HG03457 (cell line): ENCODE measurements at regions not wholly inside any gene's neighbourhood (a gene's known extent, or its start where the extent isn't known, plus 50 kb on each side); places are given as distances from the start of the nearest gene placed in this dataset.
"Not testable (repeated sequence)": the region's sequence is repeated elsewhere in the genome, so short reads cannot be mapped to it uniquely, and the experiment has no call there.

Experiments
- ATAC-seq: cut with Tn5 transposase; IDR thresholded peaks from one replicate; pipeline ENCODE4 v1.9.1; 2021; ENCODE audit warnings: moderate number of reproducible peaks; ENCODE audit not compliant: unreplicated experiment

DNA sequence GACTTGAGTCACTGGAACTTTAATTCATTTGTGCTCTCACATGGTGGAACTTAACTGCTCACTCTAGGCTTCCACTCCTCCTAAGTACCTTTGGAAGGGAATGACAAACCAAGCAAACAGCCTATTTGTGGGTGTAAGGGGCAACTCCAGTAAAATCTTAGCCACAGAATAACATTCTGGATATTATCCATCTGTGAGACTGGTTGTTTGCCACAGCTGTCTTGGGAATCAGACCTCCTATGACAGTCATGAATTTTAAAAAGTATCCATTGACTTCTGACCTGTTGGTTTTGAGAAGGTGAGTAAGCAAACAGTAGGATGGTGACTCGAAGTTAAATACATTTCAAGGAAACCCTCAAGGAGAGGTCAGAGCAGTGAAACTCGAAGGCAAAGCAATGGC lies 147.3 kb upstream of the CDIN1 start:
- no peak for ATAC-seq

DNA sequence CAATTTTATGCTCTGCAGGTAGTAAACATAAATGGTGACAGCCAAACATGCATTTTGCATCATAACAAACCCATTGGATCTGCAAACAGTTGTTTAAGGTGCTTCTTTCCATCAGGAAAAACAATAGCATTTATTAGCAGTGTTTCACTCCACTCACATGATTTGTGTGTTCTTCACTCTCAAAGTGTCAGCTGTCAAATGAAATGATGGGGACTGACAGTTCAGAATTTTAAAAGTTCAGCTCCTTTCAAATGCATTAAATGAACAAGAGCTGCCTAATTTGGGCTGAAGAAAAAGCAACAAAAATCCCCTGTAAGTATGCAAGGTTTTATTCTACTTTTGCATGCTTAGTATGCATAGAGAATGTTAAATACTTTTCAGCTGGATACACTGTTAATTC lies 145.2 kb upstream of the CDIN1 start:
- no peak for ATAC-seq

DNA sequence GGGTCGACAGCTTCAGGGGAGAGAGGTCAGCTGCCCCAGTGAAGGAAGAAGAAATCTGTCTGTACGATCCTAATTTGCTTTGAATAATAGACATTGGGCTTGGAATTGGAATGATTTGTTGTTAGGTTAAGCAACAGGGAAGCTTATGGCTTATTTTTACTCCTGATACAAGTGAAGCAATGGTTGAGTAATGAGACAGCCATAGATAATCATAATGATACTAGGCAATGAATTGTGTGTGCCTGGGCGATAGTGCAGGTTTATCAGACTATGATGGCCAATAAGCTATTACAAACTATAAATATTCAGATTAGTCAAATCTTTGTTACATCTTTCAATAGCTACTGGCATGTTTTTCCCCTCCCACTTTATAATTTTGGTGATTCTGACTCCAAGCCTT lies 140.9 kb upstream of the CDIN1 start:
- ATAC-seq, result no peak

DNA sequence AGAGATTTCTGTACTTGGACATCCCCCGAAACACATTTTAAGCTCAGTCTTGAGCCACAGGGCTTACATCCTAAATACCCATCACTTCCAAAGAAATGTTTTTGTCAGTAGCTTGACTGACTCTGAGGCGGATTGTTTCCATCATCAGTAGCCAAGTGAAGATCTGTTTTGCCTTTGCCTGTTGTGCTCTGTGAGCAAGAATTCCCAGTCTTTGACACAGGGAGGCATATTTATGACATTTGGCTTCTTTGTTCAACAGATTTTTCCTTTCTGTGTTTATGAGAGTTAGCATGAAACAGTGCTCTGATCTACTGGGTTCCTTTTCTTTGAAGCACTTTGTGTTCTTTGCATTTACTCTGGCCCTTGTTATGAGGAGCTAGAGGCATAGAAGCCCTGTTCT lies 132.1 kb upstream of the CDIN1 start:
- no peak for ATAC-seq

DNA sequence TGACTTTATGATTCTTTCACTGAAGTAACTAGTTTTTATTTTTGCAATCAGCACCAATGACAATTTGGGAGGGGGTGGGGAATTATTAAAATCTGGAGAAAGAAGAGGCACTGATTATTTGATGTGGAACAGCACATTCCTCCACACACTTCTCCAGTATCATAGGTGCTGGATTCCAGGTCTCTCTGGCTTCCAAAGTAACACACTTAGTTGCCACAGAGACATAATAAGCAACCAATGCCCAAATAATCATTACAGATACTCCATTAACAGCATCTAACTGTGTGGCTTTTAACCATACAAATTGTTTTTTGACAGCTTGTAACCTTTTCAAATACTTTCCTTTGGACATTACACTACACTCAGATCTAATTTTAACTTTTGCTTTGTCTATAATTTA lies 131.0 kb upstream of the CDIN1 start:
- ATAC-seq, result no peak

DNA sequence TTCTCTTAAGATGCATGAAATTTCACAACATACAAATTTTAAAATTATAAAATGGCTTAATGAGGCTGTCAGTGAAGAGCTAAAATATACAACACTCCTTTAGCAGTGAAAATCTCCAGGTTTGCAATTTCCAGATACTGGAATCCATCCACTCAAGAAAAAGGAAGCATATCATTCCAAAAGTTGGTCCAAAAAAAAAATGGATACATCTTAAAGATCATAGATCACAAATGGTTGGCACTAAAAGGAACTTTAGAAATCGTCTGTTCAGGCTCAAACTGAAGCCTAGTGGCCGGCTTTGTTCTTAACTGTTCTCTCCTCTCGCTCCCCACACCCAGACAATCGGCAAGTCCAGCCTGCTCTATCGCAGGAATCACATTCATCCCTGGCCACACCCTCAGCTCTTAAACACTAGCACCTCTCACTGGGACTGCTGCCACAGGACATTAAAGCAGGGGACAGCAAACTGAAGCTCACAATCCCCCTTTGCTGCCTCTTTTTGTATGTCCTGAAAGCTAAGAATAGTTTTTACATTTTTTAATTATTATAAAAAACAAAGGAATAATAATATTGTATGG lies 130.3 kb upstream of the CDIN1 start:
- no peak for ATAC-seq

DNA sequence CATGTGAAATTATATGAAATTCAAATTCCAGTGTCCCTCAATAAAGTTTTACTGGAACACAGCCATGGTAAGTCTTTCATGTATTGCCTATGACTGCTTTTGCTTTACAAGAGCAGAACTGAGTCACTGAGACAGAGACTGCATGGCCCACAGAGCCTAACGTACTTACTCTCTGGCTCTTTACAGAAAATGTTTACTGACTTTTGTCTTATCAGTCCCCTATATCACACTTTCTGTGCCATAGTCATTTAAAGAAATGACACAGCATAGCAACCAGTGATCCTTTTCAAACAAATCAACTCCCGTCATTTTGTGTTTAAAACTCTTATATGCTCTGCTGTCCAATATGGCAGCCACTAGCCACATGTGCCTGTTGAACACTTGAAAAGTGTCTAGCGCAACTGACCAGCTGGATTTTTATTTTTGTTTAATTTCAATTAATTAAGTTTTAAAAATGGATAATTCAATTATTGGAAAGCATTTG lies 129.7 kb upstream of the CDIN1 start:
- no peak for ATAC-seq

DNA sequence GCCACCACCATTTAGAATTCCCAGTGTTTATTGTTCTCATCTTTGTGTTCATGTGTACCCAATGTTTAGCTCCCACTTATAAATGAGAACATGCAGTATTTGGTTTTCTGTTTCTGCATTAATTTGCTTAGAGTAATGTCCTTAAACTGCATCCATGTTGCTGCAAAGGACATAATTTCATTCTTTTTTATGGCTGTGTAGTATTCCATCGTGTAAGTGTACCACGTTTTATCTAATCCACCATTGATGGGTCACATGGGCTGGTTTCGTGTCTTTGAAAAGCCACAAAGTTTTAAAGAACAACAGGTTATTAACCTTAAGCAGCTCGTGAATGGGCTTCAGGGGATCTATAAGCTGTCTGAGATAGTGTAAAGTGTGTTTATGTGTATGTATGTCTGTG lies 125.2 kb upstream of the CDIN1 start:
- ATAC-seq, result not testable (repeated sequence)

DNA sequence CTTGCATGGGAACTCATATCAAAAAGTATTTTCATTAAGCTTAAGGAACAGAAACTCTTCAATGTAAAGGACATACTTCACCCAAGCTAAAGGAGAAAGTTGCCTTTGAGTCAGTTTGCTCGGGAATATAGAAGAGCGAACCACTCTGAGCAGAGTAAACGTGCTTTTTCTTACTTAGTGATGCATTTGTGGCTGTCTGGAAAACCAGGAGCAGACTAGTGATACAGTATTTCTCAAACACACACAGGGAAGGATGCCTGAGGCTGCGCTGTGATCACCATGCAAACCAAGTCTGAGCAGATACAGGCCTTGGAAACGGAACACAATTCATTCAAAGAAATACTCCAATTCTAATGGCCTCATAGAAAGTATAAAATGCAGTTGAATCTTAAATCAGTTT lies 121.0 kb upstream of the CDIN1 start:
- ATAC-seq, result no peak

DNA sequence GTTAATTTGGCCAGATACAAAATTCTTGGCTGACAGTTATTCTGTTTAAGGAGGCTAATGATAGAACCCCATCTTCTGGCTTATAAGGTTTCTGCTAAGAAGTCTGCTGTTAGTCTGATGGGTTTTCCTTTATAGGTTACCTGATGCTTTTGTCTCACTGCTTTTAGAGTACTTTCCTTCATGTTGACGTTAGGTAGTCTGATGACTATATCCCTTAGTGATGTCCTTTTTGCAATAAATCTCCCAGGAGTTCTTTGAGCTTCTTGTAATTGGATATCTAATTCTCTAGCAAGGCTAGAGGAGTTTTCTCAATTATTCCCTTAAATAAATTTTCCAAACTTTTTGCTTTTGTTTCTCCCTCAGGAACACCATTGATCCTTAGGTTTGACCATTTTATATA lies 114.1 kb upstream of the CDIN1 start:
- no peak for ATAC-seq

DNA sequence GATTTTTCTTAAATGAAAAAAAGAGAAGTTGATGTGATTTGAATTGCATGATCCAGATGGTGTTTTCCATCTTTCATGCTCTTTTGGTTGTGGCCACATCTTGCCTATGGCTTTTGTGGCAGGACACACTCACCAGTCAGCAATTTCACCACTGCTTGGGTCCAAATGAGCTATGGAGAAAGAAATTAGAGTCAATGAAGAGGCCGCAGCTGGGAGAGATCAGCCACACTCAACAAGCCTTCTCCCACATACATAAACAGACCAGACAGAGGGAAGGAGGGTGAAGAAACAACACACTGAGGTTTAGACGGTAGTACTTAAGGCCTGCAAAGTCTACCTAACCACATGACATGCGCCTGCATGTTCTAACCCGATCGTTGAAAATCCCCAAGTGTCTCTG lies 110.7 kb upstream of the CDIN1 start:
- no peak for ATAC-seq

DNA sequence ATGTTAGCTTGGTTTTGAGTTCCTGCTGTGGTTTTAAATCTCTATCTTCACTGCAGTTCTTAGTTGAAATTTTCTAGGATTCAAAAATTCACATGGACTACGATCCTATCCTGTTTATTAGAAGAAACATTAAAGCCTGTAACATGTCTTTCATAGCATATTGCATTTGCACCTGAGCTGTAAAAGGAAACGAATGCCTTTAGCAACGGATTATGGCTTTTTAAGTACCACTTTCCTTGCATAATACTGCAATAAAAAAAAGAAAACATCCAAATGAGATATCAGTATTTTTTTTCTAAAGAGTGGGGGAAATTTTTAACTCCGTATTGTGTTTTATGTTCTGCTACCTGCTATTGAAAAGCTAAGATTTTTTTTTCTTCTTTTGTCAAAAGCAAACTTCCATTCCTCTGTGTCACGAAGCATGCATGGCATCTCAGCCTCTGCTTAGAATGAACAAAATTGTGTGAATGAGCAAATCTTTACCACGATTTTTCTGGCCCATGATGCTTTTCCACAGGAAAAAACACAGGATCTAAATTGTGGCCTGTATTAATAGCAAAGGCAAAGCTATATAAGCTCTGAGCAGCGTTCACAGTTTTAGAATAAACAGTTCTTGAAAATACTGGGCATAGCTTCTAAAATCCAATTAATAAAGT lies 110.0 kb upstream of the CDIN1 start:
- ATAC-seq, result no peak

DNA sequence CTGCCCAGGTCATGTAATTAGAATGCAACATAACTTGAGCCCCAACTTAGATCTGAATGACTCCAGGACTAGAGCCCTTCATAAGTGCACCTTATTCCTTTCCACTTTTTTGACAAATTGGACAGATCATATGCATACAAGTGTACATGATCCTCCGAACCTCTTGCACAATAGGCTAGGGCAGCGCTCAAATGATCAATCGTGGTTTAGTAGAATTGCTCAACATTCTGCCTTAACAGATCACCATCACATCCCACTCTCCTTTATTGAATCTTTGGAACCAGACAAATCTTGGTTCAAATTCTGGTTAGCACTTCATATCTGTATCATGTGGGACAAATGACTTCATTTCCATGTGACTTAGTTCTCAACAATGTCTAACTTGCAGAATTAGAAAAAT lies 106.8 kb upstream of the CDIN1 start:
- no peak for ATAC-seq

DNA sequence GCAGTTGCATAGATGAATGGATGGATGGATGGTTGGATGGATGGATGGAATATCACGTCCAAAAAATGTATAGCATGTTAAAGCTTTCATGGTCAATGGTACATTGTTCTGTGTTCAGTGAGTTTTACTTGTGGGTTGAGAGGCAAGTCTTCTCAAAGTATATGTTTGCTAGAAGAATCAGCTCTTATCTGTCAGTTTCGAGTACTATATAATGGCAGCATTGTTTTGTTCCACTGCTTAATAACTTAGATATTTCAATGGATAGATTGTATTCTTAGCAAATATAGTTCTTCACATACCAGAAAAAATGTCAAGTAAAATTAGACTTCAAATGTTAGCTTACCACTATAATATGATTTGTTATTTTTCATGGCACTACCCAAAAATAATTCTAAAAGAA lies 100.9 kb upstream of the CDIN1 start:
- ATAC-seq, result no peak

DNA sequence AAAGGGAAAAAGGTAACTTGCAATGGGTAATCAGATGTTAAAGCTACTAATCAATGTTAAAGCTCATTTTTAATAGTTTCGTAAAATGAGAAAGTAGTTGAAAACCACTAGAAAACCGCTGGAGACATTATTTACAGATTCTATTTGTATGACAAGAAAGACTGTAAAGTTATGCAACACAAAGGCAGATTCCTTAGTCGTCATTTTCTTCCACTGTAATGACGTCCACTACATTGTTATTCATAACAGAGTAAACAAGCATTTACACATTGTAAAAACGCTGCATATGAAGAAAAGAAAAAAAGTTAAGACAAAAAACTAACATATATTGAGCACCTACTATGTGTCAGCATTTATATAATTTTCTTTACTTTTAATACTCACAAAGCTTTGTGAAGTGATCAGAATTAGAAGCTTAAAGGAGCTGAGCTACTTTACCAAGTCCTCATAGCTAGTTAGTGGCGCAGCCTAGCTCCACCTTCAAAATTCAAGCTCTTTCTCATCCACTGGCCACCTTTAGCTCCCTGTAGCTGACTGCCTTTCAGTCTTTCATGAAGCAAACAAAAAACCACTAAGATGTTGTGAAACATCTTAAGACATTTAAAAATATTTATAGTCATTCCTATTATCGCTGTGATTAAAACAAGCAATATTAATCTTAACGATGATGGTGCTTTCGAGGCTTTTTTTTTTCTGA lies 100.1 kb upstream of the CDIN1 start:
- ATAC-seq, result no peak

DNA sequence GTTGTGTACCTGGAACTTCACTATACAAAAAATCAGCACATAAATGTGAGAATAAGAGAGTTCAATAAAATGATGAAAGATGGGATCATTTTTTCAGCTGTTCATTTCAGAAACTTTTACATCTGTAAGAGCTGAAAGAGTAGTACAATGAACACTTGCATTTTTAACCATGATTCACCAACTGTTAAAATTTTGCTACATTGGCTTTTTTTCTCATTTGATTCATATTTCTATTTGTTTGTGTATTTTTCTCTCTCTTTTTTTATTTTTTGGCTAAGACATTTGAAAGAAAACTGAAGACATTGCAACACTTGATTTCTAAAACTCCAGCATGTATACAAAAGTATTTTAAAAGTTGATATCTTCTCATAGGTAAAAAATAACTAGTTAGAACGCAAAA lies 98.3 kb upstream of the CDIN1 start:
- ATAC-seq, result no peak

DNA sequence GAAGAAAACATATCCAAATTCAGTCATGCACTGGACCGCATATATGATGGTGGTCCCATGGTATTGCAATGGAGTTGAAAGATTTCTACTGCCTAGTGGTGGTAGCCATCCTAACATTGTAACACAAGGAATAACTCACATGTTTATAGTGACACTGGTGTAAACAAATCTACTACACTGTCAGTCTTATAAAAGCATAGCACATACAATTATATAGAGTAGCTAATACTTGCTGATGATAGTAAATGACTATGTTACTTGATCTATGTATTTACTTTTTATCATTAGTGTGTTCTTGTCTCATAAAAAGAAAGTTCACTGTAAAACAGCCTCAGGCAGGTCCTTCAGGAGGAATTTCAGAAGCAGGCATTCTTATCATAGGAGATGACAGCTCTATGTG lies 96.0 kb upstream of the CDIN1 start:
- no peak for ATAC-seq

DNA sequence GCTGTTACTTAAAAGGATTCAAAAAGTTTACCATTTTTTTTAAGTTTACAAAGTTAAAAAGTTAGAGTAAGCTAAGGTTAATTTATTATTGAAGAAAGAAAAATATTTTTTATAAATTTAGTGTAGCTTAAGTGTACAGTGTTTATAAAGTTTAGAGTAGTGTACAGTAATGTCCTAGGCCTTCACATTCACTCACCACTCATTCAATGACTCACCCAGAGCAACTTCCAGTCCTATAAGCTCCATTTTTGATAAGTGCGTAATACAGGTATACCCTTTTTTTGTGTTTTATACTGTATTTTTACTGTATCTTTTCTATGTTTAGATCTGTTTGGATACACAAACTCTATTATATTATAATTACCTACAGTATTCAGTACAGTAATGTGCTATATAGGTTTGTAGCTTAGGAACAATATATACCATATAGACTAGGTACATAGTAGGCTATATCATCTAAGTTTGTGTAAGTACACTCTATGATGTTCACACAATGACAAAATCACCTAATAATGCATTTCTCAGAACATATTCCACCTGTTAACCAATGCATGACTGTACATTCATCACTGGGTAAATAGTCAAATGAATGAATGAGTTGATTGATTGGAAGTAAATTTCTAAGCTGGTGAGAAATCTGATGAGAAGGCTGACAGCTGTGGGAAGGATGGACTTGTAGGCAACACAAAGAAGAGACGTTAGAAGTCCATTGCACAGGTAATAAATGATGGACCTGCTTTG lies 95.2 kb upstream of the CDIN1 start:
- ATAC-seq, result no peak

DNA sequence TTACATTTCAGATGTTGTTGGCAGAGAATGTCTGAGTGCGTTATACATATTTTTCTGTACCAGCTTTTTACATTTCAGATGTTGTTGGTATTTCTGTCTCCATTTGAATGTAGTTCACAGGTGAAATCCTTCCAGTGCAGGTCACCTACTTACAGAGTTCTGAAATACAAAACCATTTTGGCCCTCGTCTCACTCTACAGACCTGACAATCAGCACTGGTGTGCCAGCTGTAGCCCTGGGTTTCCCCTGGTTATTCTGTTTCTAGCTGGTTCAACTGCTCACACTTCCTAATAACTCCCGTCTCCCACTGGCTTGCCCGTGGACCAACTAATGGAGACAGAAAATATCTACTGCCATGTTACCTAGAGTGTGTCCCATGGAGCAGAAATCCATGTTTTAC lies 87.5 kb upstream of the CDIN1 start:
- no peak for ATAC-seq

DNA sequence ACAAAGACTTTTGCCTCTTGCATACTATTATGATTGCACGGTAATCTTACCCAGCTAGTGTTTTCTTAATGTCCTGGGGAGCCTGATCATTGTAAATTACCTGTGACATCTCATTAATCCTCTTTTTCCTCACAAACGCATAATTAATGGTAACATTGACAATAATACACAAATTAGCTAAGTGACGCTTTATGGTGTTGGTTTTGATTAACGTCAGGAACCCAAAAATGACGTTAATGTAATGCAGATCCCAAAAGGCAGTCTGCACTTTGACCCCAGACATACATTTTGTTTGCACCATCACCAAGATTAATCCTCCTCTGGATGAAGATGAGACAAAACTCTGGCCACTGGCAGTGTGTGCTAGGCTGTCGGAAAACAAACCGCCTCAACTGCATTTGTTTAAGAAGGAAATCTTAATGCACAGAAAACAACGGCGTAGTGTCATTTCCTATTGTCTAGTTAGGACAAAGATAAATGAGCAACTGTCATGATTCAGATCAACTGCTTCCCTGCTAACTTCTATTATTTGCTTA lies 83.9 kb upstream of the CDIN1 start:
- no peak for ATAC-seq

DNA sequence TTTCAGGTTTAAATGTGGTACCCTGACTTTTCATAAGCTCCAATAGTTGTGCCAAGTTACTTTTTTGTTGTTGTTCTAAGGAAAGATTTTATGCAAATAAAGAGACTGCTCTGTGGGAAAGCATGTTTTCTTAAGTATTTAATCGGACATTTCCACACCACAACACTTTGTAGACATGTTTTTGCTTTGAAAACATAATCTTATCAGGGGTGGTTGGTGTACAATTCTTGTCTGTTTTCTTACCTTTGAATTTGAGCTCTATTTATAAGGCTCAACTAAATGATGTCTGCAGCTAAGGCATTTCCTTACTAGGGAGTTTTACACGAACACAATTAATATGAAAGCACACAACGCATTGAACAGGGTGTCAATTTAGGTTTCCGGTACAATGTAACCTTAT lies 81.5 kb upstream of the CDIN1 start:
- no peak for ATAC-seq

DNA sequence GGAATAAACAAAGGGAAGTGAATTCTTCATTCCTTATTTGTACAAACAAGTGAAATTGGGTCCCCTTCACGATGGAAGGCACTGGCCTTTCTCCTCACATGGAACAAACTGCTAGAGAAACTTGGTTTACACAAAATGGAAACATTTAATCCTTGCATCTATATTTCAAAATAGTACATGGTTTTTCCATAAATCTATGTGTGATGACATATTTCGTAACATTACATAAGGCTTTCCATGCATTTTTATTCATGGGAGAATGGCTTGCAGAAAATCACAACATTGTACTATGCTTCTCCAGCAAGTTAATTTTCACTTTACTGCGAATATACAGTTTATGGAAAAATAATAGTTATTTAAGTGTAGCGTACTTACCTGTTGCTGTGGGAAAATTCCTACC lies 81.0 kb upstream of the CDIN1 start:
- ATAC-seq, result no peak
